CD14-positive monocyte (primary cell): ENCODE measurements at regions not wholly inside any gene's neighbourhood (a gene's known extent, or its start where the extent isn't known, plus 50 kb on each side); places are given as distances from the start of the nearest gene placed in this dataset.

Source experiments
- DNase-seq, 3 donors: peaks; one replicate each; pipeline ENCODE4 v3.0.0-alpha.2; 2011 to 2022
- H2AFZ ChIP-seq: 2 replicates; pipeline ENCODE4 v1.6.0; 2012; ENCODE audit warnings: mild to moderate bottlenecking, low read depth, low read length, inconsistent platforms; ENCODE audit not compliant: insufficient read depth, poor library complexity, severe bottlenecking
- H3K27ac ChIP-seq, 2 donors: 1 replicate in 1 of 2; 2 replicates in 1 of 2; pipeline ENCODE4 v1.5.1; 2012 to 2013; ENCODE audit warnings: low read length in 2 of 2, control low read depth in 1 of 2, inconsistent platforms in 1 of 2, low read depth in 1 of 2, mild to moderate bottlenecking in 1 of 2
- H3K27me3 ChIP-seq, 2 donors: one replicate each; pipeline versions ENCODE4 v1.6.0 to v1.6.1; 2011 to 2013; ENCODE audit warnings: low read length in 2 of 2; ENCODE audit not compliant: control insufficient read depth in 2 of 2, insufficient read depth in 2 of 2
- H3K36me3 ChIP-seq, 2 donors: replicated peaks in 1 of 2; 1 replicate in 1 of 2; 2 replicates in 1 of 2; pipeline versions ENCODE4 v1.5.1 to v1.6.1; 2012 to 2013; ENCODE audit warnings: low read length in 2 of 2, control low read depth in 1 of 2, inconsistent platforms in 1 of 2, mild to moderate bottlenecking in 1 of 2; ENCODE audit not compliant: insufficient read depth in 2 of 2, control insufficient read depth in 1 of 2
- H3K4me1 ChIP-seq, 2 donors: 1 replicate in 1 of 2; 2 replicates in 1 of 2; pipeline versions ENCODE4 v1.5.1 to v1.6.1; 2012 to 2013; ENCODE audit warnings: low read length in 2 of 2, control low read depth in 1 of 2, inconsistent platforms in 1 of 2, mild to moderate bottlenecking in 1 of 2, moderate library complexity in 1 of 2; ENCODE audit not compliant: insufficient read depth in 2 of 2, control insufficient read depth in 1 of 2
- H3K4me2 ChIP-seq: replicated peaks from 2 replicates; pipeline ENCODE3; 2012; ENCODE audit warnings: low read length, moderate library complexity, mild to moderate bottlenecking; ENCODE audit not compliant: poor library complexity, severe bottlenecking; ENCODE audit errors: extremely low read depth
- H3K4me3 ChIP-seq, 3 experiments: fragments of 200-600 bp in 1 of 3; sonication (generic) in 1 of 3; replicated peaks in 1 of 3; 1 replicate in 2 of 3; 2 replicates in 1 of 3; pipeline ENCODE4 v1.5.1; 2011 to 2013; ENCODE audit warnings: low read length in 3 of 3, mild to moderate bottlenecking in 3 of 3, control low read depth in 2 of 3, low read depth in 2 of 3, inconsistent platforms in 1 of 3, moderate library complexity in 1 of 3
- H3K79me2 ChIP-seq: 2 replicates; pipeline ENCODE4 v1.6.0; 2012; ENCODE audit warnings: mild to moderate bottlenecking, control low read depth, inconsistent platforms, low read length, moderate library complexity; ENCODE audit not compliant: insufficient read depth
- H3K9ac ChIP-seq: 2 replicates; pipeline ENCODE4 v1.6.0; 2017; ENCODE audit warnings: low read length, mild to moderate bottlenecking; ENCODE audit not compliant: insufficient read depth, poor library complexity, severe bottlenecking
- H3K9me3 ChIP-seq, 2 donors: replicated peaks in 1 of 2; 1 replicate in 1 of 2; 2 replicates in 1 of 2; pipeline versions ENCODE4 v1.5.1 to v1.6.1; 2012 to 2013; ENCODE audit warnings: low read length in 2 of 2, control low read depth in 1 of 2; ENCODE audit not compliant: control insufficient read depth in 1 of 2, insufficient read depth in 1 of 2
- H4K20me1 ChIP-seq: 2 replicates; pipeline ENCODE4 v1.6.0; 2012; ENCODE audit warnings: mild to moderate bottlenecking, low read length, control low read depth, moderate library complexity; ENCODE audit not compliant: insufficient read depth
- H3K27ac Mint-ChIP-seq, 7 donors: one replicate each; pipeline ENCODE4 v1.8.0; 2020; ENCODE audit warnings: mild to moderate bottlenecking in 7 of 7, mixed read lengths in 7 of 7, moderate library complexity in 6 of 7, inconsistent platforms in 2 of 7
- H3K27me3 Mint-ChIP-seq, 3 donors: one replicate each; pipeline ENCODE4 v1.8.0; 2021 to 2022; ENCODE audit warnings: low read depth in 3 of 3, mild to moderate bottlenecking in 3 of 3, mixed read lengths in 3 of 3, moderate library complexity in 3 of 3, inconsistent platforms in 1 of 3
- H3K36me3 Mint-ChIP-seq, 2 donors: one replicate each; pipeline ENCODE4 v1.8.0; 2020; ENCODE audit warnings: mixed read lengths in 2 of 2, inconsistent platforms in 1 of 2, mild to moderate bottlenecking in 1 of 2
- H3K4me1 Mint-ChIP-seq: one replicate; pipeline ENCODE4 v1.8.0; 2020; ENCODE audit warnings: mild to moderate bottlenecking, mixed read lengths
- H3K4me3 Mint-ChIP-seq, 2 donors: one replicate each; pipeline ENCODE4 v1.8.0; 2020; ENCODE audit warnings: mild to moderate bottlenecking in 2 of 2, mixed read lengths in 2 of 2, moderate library complexity in 1 of 2
- H3K9me3 Mint-ChIP-seq, 7 donors: one replicate each; pipeline ENCODE4 v1.8.0; 2020 to 2022; ENCODE audit warnings: mixed read lengths in 7 of 7, mild to moderate bottlenecking in 6 of 7, moderate library complexity in 6 of 7, inconsistent platforms in 2 of 7
- WGBS: methylation state at CpG from one replicate; pipeline ENCODE4 v1.1.5; 2013; ENCODE audit warnings: missing lambda C conversion rate; ENCODE audit not compliant: insufficient coverage; 5-methylcytosine and 5-hydroxymethylcytosine counted together
- intact Hi-C, 2 donors: fragments of 100-400 bp; cut with micrococcal nuclease; formaldehyde crosslinking; loops; one replicate each; pipeline versions ENCODE4 v1.15.0 to v1.15.1; 2023
- TF ChIP-seq, protein P1 (sequence below): fragments of 200-600 bp; IDR thresholded peaks from one replicate; pipeline ENCODE4 v1.8.0; 2022; ENCODE audit warnings: antibody characterized with exemption, mild to moderate bottlenecking

GRCh38 chr12:107395817-107396216, 289.8 kb upstream of the PWP1 start:
- WGBS = 55% methylated on average over 2 of the region's 3 CpGs
- DNase-seq = no peak

GRCh38 chr12:107396991-107397390, 288.6 kb upstream of the PWP1 start:
- H3K27ac ChIP-seq = no peak overlapping the region
- no peak for DNase-seq
- peaks cover 11 to 13% of the 10 kb centered on the region in 2 donors for H3K4me1 ChIP-seq
- no peaks in the 10 kb centered on the region for H3K9me3 ChIP-seq
- Mint-ChIP-seq H3K4me3 (no peak overlapping the region), H3K27me3 (peaks cover 0 to 2% (median 1%) of the 10 kb centered on the region in 3 donors), H3K36me3 (no peaks in the 10 kb centered on the region), H3K27ac (no peak overlapping the region), H3K4me1 (peaks cover 13% of the 10 kb centered on the region), H3K9me3 (no peaks in the 10 kb centered on the region)
- H3K79me2 ChIP-seq = no peaks in the 10 kb centered on the region
- H3K4me3 ChIP-seq = no peak overlapping the region
- WGBS = 40% methylated on average over 3 of the region's 7 CpGs
- no peak overlapping the region for H3K9ac ChIP-seq
- no peak overlapping the region for H2AFZ ChIP-seq
- H3K36me3 ChIP-seq = no peaks in the 10 kb centered on the region
- no peak overlapping the region for H3K4me2 ChIP-seq
- TF ChIP-seq, protein P1, sequence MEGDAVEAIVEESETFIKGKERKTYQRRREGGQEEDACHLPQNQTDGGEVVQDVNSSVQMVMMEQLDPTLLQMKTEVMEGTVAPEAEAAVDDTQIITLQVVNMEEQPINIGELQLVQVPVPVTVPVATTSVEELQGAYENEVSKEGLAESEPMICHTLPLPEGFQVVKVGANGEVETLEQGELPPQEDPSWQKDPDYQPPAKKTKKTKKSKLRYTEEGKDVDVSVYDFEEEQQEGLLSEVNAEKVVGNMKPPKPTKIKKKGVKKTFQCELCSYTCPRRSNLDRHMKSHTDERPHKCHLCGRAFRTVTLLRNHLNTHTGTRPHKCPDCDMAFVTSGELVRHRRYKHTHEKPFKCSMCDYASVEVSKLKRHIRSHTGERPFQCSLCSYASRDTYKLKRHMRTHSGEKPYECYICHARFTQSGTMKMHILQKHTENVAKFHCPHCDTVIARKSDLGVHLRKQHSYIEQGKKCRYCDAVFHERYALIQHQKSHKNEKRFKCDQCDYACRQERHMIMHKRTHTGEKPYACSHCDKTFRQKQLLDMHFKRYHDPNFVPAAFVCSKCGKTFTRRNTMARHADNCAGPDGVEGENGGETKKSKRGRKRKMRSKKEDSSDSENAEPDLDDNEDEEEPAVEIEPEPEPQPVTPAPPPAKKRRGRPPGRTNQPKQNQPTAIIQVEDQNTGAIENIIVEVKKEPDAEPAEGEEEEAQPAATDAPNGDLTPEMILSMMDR = no peak
- no peaks in the 10 kb centered on the region for H3K27me3 ChIP-seq
- intact Hi-C loops = no loop called here
- no peaks in the 10 kb centered on the region for H4K20me1 ChIP-seq

More at GRCh38 chr12:107395817-107396216, 289.8 kb upstream of the PWP1 start:
- peaks cover 6% of the 10 kb centered on the region for H3K4me1 Mint-ChIP-seq
- H3K27ac Mint-ChIP-seq = no peak overlapping the region
- H3K9me3 Mint-ChIP-seq = no peaks in the 10 kb centered on the region
- Histone ChIP-seq H3K9ac (no peak overlapping the region), H3K4me3 (no peak overlapping the region), H3K4me1 (peaks cover 5 to 6% of the 10 kb centered on the region in 2 donors), H2AFZ (no peak overlapping the region), H3K4me2 (no peak overlapping the region), H3K27ac (no peak overlapping the region), H4K20me1 (no peaks in the 10 kb centered on the region), H3K27me3 (no peaks in the 10 kb centered on the region), H3K36me3 (no peaks in the 10 kb centered on the region), H3K79me2 (no peaks in the 10 kb centered on the region), H3K9me3 (no peaks in the 10 kb centered on the region)
- intact Hi-C loops = no loop called here
- peaks cover 0 to 2% (median 1%) of the 10 kb centered on the region in 3 donors for H3K27me3 Mint-ChIP-seq
- no peak overlapping the region for H3K4me3 Mint-ChIP-seq
- H3K36me3 Mint-ChIP-seq = no peaks in the 10 kb centered on the region
- TF ChIP-seq, protein P1 = no peak
